HepG2 (cell line): ENCODE measurements at regions not wholly inside any gene's neighbourhood (a gene's known extent, or its start where the extent isn't known, plus 50 kb on each side); places are given as distances from the start of the nearest gene placed in this dataset.
"Not testable (repeated sequence)": the region's sequence is repeated elsewhere in the genome, so short reads cannot be mapped to it uniquely, and the experiment has no call there.

Experiments
- POLR2A ChIP-seq, 2 experiments: IDR thresholded peaks; 2 replicates each; pipeline ENCODE4 v1.6.1; 2011; ENCODE audit warnings: low read depth in 2 of 2, low read length in 2 of 2, mild to moderate bottlenecking in 1 of 2, moderate library complexity in 1 of 2; ENCODE audit not compliant: insufficient read depth in 1 of 2
- POLR2AphosphoS5 ChIP-seq: IDR thresholded peaks from 2 replicates; pipeline ENCODE4 v1.6.1; 2012; ENCODE audit warnings: low read depth, low read length
- ZFP36L1 ChIP-seq: sonication (generic); formaldehyde crosslinking; IDR thresholded peaks from 2 replicates; pipeline ENCODE4 v1.8.0; 2022; ENCODE audit warnings: mild to moderate bottlenecking, missing genetic modification reagents, moderate library complexity
- ZKSCAN8 ChIP-seq: IDR thresholded peaks from 2 replicates; pipeline ENCODE4 v1.6.1; 2016; ENCODE audit warnings: borderline replicate concordance, missing genetic modification reagents, missing compliant biosample characterization
- ZNF335 ChIP-seq: sonication (generic); formaldehyde crosslinking; IDR thresholded peaks from 2 replicates; pipeline ENCODE4 v1.4.0; 2020; ENCODE audit warnings: missing genetic modification reagents
- ZNF33A ChIP-seq: sonication (generic); formaldehyde crosslinking; IDR thresholded peaks from 2 replicates; pipeline ENCODE4 v1.5.1; 2020; ENCODE audit warnings: missing genetic modification reagents, mild to moderate bottlenecking, moderate library complexity, borderline replicate concordance
- TF ChIP-seq, protein P1 (sequence below): sonication (generic); formaldehyde crosslinking; IDR thresholded peaks from 2 replicates; pipeline ENCODE4 v1.4.0; 2020; ENCODE audit warnings: low read depth, mild to moderate bottlenecking, missing genetic modification reagents

DNA sequence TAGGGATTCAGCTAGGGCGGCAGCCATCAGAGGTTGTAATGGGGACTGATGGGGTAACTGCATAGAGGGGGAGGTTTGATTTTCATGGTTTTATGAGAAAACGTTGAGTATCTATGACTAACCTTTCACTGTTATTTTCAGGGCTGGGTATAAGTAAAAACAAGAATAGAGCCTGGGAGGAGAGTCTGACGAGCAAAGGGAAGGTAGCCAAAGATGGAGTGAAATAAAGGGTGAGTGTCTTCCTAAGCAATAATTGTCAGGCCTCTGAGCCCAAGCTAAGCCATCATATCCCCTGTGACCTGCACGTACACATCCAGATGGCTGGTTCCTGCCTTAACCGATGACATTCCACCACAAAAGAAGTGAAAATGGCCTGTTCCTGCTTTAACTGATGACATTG is 281.5 kb downstream of the RPS4Y2 start:
- TF ChIP-seq POLR2A (IDR thresholded peaks at IDR 0.05; ENCODE audit: insufficient read depth in 1 of 2, low read depth in 2 of 2, low read length in 2 of 2); ZKSCAN8; ZNF335; POLR2AphosphoS5; ZNF33A (CRISPR knock-in tag); ZFP36L1: not testable (repeated sequence)
- TF ChIP-seq, protein P1, sequence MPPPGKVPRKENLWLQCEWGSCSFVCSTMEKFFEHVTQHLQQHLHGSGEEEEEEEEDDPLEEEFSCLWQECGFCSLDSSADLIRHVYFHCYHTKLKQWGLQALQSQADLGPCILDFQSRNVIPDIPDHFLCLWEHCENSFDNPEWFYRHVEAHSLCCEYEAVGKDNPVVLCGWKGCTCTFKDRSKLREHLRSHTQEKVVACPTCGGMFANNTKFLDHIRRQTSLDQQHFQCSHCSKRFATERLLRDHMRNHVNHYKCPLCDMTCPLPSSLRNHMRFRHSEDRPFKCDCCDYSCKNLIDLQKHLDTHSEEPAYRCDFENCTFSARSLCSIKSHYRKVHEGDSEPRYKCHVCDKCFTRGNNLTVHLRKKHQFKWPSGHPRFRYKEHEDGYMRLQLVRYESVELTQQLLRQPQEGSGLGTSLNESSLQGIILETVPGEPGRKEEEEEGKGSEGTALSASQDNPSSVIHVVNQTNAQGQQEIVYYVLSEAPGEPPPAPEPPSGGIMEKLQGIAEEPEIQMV (CRISPR knock-in tag) = not testable (repeated sequence)
